Activated B cell treated with CpG ODN at 0.5 μM for 24 hours (primary cell): ENCODE measurements at regions not wholly inside any gene's neighbourhood (a gene's known extent, or its start where the extent isn't known, plus 50 kb on each side); places are given as distances from the start of the nearest gene placed in this dataset.
"Not testable (repeated sequence)": the region's sequence is repeated elsewhere in the genome, so short reads cannot be mapped to it uniquely, and the experiment has no call there.

ENCODE experiments used
- ATAC-seq: fragments of 200-7000 bp; cut with Tn5 transposase; one replicate; pipeline ENCODE4 v1.10.0; 2021; ENCODE audit warnings: low read depth, mild to moderate bottlenecking, moderate library complexity
- CTCF ChIA-PET: fragments of 350-600 bp; sonication (Branson Sonifier 250); formaldehyde crosslinking; loops from one replicate; lab custom pipeline; 2021; ENCODE audit warnings: antibody characterized with exemption; lab: Charles Lee
- POLR2A ChIA-PET: fragments of 350-600 bp; sonication (Branson Sonifier 250); formaldehyde crosslinking; loops from one replicate; lab custom pipeline; 2021; ENCODE audit warnings: antibody characterized with exemption; lab: Charles Lee
- DNase-seq: peaks from one replicate; pipeline ENCODE4 v3.0.0; 2022
- H3K27ac Mint-ChIP-seq: one replicate; pipeline ENCODE4 v1.8.0; 2020; ENCODE audit warnings: mixed read lengths
- H3K27me3 Mint-ChIP-seq: one replicate; pipeline ENCODE4 v1.8.0; 2021; ENCODE audit warnings: mixed read lengths
- H3K36me3 Mint-ChIP-seq: one replicate; pipeline ENCODE4 v1.8.0; 2021; ENCODE audit warnings: low read depth, mixed read lengths
- H3K4me1 Mint-ChIP-seq: one replicate; pipeline ENCODE4 v1.8.0; 2021; ENCODE audit warnings: mixed read lengths
- H3K4me3 Mint-ChIP-seq: one replicate; pipeline ENCODE4 v1.8.0; 2020; ENCODE audit warnings: mild to moderate bottlenecking, mixed read lengths
- H3K9me3 Mint-ChIP-seq: one replicate; pipeline ENCODE4 v1.8.0; 2020; ENCODE audit warnings: mixed read lengths
- intact Hi-C: fragments of 100-400 bp; cut with micrococcal nuclease; formaldehyde crosslinking; loops from one replicate; pipeline ENCODE4 v1.15.1; 2024
- TF ChIP-seq, protein P1 (sequence below): fragments of 200-600 bp; IDR thresholded peaks from one replicate; pipeline ENCODE4 v1.8.0; 2022; ENCODE audit warnings: antibody characterized with exemption, mild to moderate bottlenecking

GRCh38 chr2:58698620-58699019 is 457.5 kb upstream of the FANCL start:
- no peaks in the 10 kb centered on the region for H3K36me3 Mint-ChIP-seq
- H3K4me1 Mint-ChIP-seq, result no peaks in the 10 kb centered on the region
- ATAC-seq, result no peak
- no peaks in the 10 kb centered on the region for H3K27me3 Mint-ChIP-seq
- no peak for DNase-seq
- no peak overlapping the region for H3K27ac Mint-ChIP-seq
- H3K4me3 Mint-ChIP-seq, result no peak overlapping the region
- TF ChIP-seq, protein P1, sequence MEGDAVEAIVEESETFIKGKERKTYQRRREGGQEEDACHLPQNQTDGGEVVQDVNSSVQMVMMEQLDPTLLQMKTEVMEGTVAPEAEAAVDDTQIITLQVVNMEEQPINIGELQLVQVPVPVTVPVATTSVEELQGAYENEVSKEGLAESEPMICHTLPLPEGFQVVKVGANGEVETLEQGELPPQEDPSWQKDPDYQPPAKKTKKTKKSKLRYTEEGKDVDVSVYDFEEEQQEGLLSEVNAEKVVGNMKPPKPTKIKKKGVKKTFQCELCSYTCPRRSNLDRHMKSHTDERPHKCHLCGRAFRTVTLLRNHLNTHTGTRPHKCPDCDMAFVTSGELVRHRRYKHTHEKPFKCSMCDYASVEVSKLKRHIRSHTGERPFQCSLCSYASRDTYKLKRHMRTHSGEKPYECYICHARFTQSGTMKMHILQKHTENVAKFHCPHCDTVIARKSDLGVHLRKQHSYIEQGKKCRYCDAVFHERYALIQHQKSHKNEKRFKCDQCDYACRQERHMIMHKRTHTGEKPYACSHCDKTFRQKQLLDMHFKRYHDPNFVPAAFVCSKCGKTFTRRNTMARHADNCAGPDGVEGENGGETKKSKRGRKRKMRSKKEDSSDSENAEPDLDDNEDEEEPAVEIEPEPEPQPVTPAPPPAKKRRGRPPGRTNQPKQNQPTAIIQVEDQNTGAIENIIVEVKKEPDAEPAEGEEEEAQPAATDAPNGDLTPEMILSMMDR, result no peak
- intact Hi-C loops, result no loop called here
- ChIA-PET CTCF (no interaction called here), POLR2A (no interaction called here)
- H3K9me3 Mint-ChIP-seq, result peaks cover 3% of the 10 kb centered on the region

- DNase-seq, H3K27ac Mint-ChIP-seq, CTCF ChIA-PET, H3K4me1 Mint-ChIP-seq, H3K4me3 Mint-ChIP-seq, H3K27me3 Mint-ChIP-seq, intact Hi-C loops, POLR2A ChIA-PET, H3K9me3 Mint-ChIP-seq, ATAC-seq, H3K36me3 Mint-ChIP-seq: not testable (repeated sequence)
These were observed 453.0 kb upstream of the FANCL start for GRCh38 chr2:58694114-58694513.

GRCh38 chr2:58691041-58691440 is 449.9 kb upstream of the FANCL start:
- H3K4me3 Mint-ChIP-seq, H3K36me3 Mint-ChIP-seq: not testable (repeated sequence)

DNA sequence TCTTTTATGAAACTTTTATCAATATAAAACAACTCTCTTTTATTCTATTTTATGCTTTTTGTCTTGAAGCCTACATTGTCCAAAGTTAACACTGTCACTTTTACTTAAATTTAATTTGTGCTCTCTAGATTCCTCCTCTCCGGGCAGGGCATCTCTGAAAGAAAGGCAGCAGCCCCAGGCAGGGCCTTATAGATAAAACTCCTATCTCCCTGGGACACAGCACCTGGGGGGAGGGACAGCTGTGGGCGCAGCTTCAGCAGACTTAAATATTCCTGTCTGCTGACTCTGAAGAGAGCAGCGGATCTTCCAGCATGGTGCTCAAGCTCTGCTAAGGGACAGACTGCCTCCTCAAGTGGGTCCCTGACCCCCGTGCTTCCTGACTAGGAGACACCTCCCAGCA is 447.7 kb upstream of the FANCL start:
- intact Hi-C loops, result no loop called here
- DNase-seq (no peak), ATAC-seq (no peak)
- CTCF ChIA-PET, result no interaction called here
- POLR2A ChIA-PET, result no interaction called here
- peaks cover 6% of the 10 kb centered on the region for H3K4me1 Mint-ChIP-seq
- TF ChIP-seq, protein P1, result no peak
- no peak overlapping the region for H3K27ac Mint-ChIP-seq
- peaks cover 7% of the 10 kb centered on the region for H3K27me3 Mint-ChIP-seq
- H3K4me3 Mint-ChIP-seq, result no peak overlapping the region
- H3K9me3 Mint-ChIP-seq, result peaks cover 1% of the 10 kb centered on the region
- no peaks in the 10 kb centered on the region for H3K36me3 Mint-ChIP-seq

More at GRCh38 chr2:58691041-58691440, 449.9 kb upstream of the FANCL start:
- CTCF ChIA-PET, H3K27ac Mint-ChIP-seq, H3K9me3 Mint-ChIP-seq, ATAC-seq, intact Hi-C loops, H3K27me3 Mint-ChIP-seq, H3K4me1 Mint-ChIP-seq, DNase-seq, POLR2A ChIA-PET: not testable (repeated sequence)

DNA sequence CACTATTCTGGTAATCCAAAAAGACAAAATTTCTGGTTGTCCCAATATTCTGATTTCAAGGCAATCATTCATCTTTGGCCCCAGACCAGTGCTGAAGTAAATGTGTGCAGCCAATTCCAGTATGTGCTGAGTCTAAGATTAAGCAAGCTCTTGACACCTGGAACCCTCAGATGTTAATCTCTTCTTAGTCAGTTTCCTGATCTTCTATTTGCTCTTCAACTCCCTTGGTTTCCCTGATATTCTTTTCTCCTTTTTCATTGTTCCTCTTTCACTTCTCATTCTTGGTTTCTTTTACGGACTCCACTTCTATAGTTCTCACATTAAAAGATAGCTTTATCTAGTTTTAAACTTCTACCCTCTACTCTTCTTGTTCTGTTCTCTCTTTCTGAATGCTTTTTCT is 445.7 kb upstream of the FANCL start:
- H3K27me3 Mint-ChIP-seq, result peaks cover 7% of the 10 kb centered on the region
- POLR2A ChIA-PET, result no interaction called here
- ATAC-seq (no peak), DNase-seq (no peak)
- no peak overlapping the region for H3K27ac Mint-ChIP-seq
- CTCF ChIA-PET, result no interaction called here
- no peak overlapping the region for H3K4me3 Mint-ChIP-seq
- H3K36me3 Mint-ChIP-seq, result no peaks in the 10 kb centered on the region
- peaks cover 1% of the 10 kb centered on the region for H3K9me3 Mint-ChIP-seq
- peaks cover 6% of the 10 kb centered on the region for H3K4me1 Mint-ChIP-seq
- TF ChIP-seq, protein P1, result no peak
- intact Hi-C loops, result no loop called here

GRCh38 chr2:58680755-58681310 is 439.7 kb upstream of the FANCL start:
- Mint-ChIP-seq H3K4me1 (no peaks in the 10 kb centered on the region), H3K4me3 (no peak overlapping the region), H3K27me3 (no peaks in the 10 kb centered on the region), H3K9me3 (no peaks in the 10 kb centered on the region), H3K36me3 (no peaks in the 10 kb centered on the region), H3K27ac (no peak overlapping the region)
- ATAC-seq (no peak), DNase-seq (no peak)
- CTCF ChIA-PET, result no interaction called here
- POLR2A ChIA-PET, result no interaction called here
- TF ChIP-seq, protein P1, result no peak
- intact Hi-C loops, result loop anchor here (1.0 to 2.0 kb wide), 2 partner anchors 774 to 921 kb away; no protein-coding TSS in a partner anchor
